ENCODE measurements at regions not wholly inside any gene's neighbourhood (a gene's known extent, or its start where the extent isn't known, plus 50 kb on each side); places are given as distances from the start of the nearest gene placed in this dataset.
"Not testable (repeated sequence)": the region's sequence is repeated elsewhere in the genome, so short reads cannot be mapped to it uniquely, and the experiment has no call there.

DNA sequence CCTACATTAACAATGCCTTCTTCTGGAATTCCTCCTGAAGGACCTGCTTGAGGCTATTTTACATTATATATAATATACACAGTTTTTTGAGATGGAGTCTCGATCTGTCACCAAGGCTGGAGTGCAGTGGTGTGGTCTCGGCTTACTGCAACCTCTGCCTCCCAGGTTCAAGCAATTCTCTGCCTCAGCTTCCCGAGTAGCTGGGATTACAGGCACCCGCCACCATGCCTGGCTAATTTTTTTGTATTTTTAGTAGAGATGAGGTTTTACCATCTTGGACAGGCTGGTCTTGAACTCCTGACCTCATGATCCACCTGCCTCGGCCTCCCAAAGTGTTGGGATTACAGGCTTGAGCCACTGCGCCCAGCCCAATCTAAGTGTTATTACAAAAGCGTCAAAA is 71.9 kb upstream of the PRR23C start:
- DNase-seq = not testable (repeated sequence)

GRCh38 chr3:139117136-139117675 is 72.5 kb upstream of the PRR23C start:
- no peak for DNase-seq

- no peak for DNase-seq
These were observed 73.4 kb upstream of the PRR23C start for GRCh38 chr3:139117883-139118760.

DNA sequence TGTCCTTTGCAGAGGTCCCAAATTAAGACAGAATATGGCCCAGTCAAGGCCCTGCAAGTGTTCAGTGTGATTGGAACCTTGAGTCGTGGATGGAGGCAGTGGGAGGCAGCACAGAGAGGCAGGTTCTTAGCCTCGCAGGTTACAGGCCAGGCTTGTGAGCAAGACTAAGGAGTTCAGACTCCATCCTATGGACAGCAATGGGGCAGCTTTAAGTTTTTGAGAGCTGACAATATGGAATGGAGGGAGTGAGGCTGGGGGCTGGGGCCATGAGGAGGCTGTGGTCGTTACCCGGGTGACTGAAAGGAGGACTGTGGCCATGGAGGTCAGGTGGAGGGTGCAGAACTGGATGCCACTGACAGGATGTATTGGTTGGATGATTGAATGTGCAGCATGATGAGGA is 74.1 kb upstream of the PRR23C start:
- DNase-seq = no peak

GRCh38 chr3:139119331-139120025 is 74.8 kb upstream of the PRR23C start:
- DNase-seq = no peak

GRCh38 chr3:139120086-139121056 is 75.7 kb upstream of the PRR23C start:
- DNase-seq = no peak

- no peak for DNase-seq
These were observed 77.0 kb upstream of the PRR23C start for GRCh38 chr3:139121513-139122220.

GRCh38 chr3:139122221-139122581 is 77.5 kb upstream of the PRR23C start:
- DNase-seq = no peak

DNA sequence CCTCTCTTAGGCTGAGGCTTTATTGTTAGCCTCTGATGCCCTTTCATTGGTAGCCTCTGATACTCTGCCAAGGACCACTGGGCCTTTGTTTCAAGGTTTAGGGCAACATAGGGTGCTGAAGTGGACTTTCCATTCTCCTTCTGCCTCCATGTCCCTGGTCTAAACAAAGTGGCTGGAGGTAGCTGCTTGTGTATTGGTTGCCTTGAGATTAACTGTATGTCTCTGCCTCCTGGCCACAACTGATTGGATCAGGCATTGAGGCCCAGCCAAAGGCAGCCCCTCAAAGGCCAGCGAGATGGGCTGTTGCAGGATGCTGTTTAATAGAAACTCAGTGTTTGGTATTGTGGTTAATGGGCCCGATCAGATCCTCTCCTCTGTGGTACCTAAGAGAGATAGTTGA is 77.9 kb upstream of the PRR23C start:
- DNase-seq = no peak

GRCh38 chr3:139123377-139124095 is 78.8 kb upstream of the PRR23C start:
- DNase-seq = no peak

GRCh38 chr3:139124197-139124596 is 79.5 kb upstream of the PRR23C start:
- DNase-seq = no peak

- DNase-seq = no peak
These were observed 82.4 kb upstream of the PRR23C start for GRCh38 chr3:139127101-139127500.

- DNase-seq = not testable (repeated sequence)
These were observed 82.9 kb upstream of the PRR23C start for GRCh38 chr3:139127629-139128028.

DNA sequence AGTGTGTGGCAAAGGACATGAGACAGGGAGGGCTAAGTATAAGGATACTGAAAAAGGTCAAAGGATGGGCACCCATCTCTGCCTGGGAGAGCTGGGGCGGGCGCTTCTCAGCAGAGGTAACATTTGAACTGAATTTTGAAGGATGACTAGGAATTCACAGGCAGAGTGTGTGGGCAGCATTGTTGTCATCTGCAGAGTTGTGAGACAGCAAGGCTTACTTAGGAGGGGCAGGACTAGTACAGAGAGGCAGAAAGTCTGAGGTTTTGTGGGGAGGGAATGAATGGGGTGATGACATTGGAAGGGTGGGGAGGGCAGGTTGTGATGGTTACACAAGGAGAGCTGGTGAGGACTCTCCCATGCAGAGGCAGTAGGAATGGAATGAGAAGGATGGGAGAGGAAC is 84.1 kb upstream of the PRR23C start:
- no peak for DNase-seq

DNA sequence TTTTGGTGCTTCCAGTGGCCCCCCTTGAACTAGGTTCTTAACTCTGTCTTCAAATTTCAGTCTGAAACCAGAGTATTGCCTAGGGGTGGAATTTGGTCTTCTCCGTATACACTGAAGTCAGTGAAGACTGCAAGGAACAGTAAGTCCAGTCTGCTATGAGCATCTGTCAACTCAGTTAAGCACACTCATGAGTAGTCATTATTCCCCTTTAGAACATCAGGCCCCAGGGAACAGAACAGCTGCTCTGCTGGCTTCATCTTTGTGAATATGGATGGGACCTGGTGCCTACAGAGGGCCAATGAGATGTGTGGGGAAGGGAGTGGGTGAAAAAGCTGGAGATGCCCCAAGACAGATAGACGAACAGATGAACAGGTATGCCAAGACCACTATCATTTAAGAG is 85.2 kb upstream of the PRR23C start:
- DNase-seq = no peak

GRCh38 chr3:139130390-139131140 is 85.9 kb upstream of the PRR23C start:
- no peak for DNase-seq

DNA sequence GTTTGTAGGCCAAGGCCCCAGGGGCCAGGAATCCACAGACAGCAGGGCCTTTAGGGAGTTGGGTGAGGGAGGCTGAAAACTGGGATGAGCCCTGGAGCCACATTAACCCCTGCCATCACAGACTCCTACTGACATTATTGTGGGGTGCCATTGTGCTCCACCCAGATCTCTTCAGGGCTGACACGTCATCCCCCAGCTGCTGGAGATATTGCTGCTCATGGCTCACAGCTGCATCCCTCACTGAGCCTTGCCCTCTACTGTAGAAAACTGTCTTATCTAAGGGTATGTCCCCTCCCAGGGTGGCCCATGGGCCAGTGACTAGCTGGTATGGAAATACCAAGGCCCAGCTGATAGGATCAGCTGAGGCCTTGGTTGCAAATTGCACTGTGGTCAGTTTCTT is 87.3 kb upstream of the PRR23C start:
- DNase-seq = no peak

GRCh38 chr3:139132976-139133375 is 88.3 kb upstream of the PRR23C start:
- no peak for DNase-seq

GRCh38 chr3:139134678-139135372 is 90.1 kb upstream of the PRR23C start:
- no peak for DNase-seq

GRCh38 chr3:139135657-139136056 is 91.0 kb upstream of the PRR23C start:
- no peak for DNase-seq
